IMR-90 (cell line): ENCODE measurements at regions not wholly inside any gene's neighbourhood (a gene's known extent, or its start where the extent isn't known, plus 50 kb on each side); places are given as distances from the start of the nearest gene placed in this dataset.

Experiments used
- CEBPB ChIP-seq: IDR thresholded peaks from 2 replicates; pipeline ENCODE4 v1.6.1; 2012; ENCODE audit warnings: low read depth, low read length, improper control_type of control experiment
- CHD1 ChIP-seq: IDR thresholded peaks from 2 replicates; pipeline ENCODE4 v1.6.1; 2012; ENCODE audit warnings: low read depth, low read length, improper control_type of control experiment
- FOS ChIP-seq: fragments of 150-350 bp; IDR thresholded peaks from 2 replicates; pipeline ENCODE4 v1.6.1; 2016; ENCODE audit warnings: low read depth, low read length
- MAZ ChIP-seq: IDR thresholded peaks from 2 replicates; pipeline ENCODE4 v1.6.1; 2012; ENCODE audit warnings: low read depth, mild to moderate bottlenecking, low read length, improper control_type of control experiment, moderate library complexity, borderline replicate concordance
- POLR2A ChIP-seq: IDR thresholded peaks from 2 replicates; pipeline ENCODE4 v1.6.1; 2012; ENCODE audit warnings: mild to moderate bottlenecking, low read depth, low read length
- RAD21 ChIP-seq: IDR thresholded peaks from 2 replicates; pipeline ENCODE4 v1.6.1; 2012; ENCODE audit warnings: low read length, improper control_type of control experiment
- SMC3 ChIP-seq: fragments of 150-350 bp; IDR thresholded peaks from 2 replicates; pipeline ENCODE4 v1.6.1; 2016; ENCODE audit warnings: low read depth, mild to moderate bottlenecking, antibody characterized with exemption, low read length, moderate library complexity
- TF ChIP-seq, protein P1 (sequence below): conservative IDR thresholded peaks from 2 replicates; pipeline ENCODE4 v1.5.1; 2012; ENCODE audit warnings: mild to moderate bottlenecking, low read depth, low read length, improper control_type of control experiment
- TF ChIP-seq, protein P2 (sequence below): fragments of 150-350 bp; IDR thresholded peaks from 2 replicates; pipeline ENCODE4 v1.6.1; 2016; ENCODE audit warnings: low read depth, mild to moderate bottlenecking, low read length, moderate library complexity, borderline replicate concordance
- TF ChIP-seq, protein P3 (sequence below): fragments of 150-350 bp; IDR thresholded peaks from 2 replicates; pipeline ENCODE4 v1.6.1; 2017; ENCODE audit warnings: mild to moderate bottlenecking, antibody characterized with exemption, low read length, low read depth

DNA sequence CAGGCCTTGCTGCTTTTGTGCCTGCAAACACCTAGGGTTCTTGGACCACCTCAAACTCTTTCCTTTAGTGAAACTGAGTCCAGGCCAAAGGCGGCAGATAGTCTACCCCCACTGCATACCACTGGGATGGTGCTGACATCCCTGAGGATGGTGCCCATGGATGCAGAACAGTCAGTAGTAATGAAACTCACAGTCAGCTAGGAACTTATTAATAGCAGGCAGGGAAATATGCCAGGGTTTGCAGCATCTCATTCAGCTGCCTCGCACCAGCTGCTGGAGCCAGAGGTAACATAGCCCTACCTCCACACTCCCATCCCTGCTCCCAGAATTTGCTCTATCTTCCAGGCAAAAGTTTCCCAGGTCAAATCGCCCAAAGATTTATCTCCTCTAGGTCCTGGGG, 189.1 kb downstream of the SREK1 start:
- TF ChIP-seq, protein P1, sequence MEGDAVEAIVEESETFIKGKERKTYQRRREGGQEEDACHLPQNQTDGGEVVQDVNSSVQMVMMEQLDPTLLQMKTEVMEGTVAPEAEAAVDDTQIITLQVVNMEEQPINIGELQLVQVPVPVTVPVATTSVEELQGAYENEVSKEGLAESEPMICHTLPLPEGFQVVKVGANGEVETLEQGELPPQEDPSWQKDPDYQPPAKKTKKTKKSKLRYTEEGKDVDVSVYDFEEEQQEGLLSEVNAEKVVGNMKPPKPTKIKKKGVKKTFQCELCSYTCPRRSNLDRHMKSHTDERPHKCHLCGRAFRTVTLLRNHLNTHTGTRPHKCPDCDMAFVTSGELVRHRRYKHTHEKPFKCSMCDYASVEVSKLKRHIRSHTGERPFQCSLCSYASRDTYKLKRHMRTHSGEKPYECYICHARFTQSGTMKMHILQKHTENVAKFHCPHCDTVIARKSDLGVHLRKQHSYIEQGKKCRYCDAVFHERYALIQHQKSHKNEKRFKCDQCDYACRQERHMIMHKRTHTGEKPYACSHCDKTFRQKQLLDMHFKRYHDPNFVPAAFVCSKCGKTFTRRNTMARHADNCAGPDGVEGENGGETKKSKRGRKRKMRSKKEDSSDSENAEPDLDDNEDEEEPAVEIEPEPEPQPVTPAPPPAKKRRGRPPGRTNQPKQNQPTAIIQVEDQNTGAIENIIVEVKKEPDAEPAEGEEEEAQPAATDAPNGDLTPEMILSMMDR = no peak
- TF ChIP-seq FOS (no peak), POLR2A (no peak), SMC3 (no peak), MAZ (no peak), RAD21 (no peak), CEBPB (no peak), CHD1 (no peak)
- TF ChIP-seq, protein P2, sequence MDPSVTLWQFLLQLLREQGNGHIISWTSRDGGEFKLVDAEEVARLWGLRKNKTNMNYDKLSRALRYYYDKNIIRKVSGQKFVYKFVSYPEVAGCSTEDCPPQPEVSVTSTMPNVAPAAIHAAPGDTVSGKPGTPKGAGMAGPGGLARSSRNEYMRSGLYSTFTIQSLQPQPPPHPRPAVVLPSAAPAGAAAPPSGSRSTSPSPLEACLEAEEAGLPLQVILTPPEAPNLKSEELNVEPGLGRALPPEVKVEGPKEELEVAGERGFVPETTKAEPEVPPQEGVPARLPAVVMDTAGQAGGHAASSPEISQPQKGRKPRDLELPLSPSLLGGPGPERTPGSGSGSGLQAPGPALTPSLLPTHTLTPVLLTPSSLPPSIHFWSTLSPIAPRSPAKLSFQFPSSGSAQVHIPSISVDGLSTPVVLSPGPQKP = no peak
- TF ChIP-seq, protein P3, sequence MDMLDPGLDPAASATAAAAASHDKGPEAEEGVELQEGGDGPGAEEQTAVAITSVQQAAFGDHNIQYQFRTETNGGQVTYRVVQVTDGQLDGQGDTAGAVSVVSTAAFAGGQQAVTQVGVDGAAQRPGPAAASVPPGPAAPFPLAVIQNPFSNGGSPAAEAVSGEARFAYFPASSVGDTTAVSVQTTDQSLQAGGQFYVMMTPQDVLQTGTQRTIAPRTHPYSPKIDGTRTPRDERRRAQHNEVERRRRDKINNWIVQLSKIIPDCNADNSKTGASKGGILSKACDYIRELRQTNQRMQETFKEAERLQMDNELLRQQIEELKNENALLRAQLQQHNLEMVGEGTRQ = no peak
